ENCODE measurements at regions not wholly inside any gene's neighbourhood (a gene's known extent, or its start where the extent isn't known, plus 50 kb on each side); places are given as distances from the start of the nearest gene placed in this dataset.
"Not testable (repeated sequence)": the region's sequence is repeated elsewhere in the genome, so short reads cannot be mapped to it uniquely, and the experiment has no call there.

- DNase-seq: no peak
- Mint-ChIP-seq H3K36me3 (ENCODE audit: low read depth) (no peaks in the 10 kb centered on the region), H3K4me1 (ENCODE audit: low read depth) (peaks cover 8% of the 10 kb centered on the region), H3K27ac (no peak overlapping the region), H3K9me3 (peaks cover 4% of the 10 kb centered on the region), H3K27me3 (no peaks in the 10 kb centered on the region), H3K4me3 (no peak overlapping the region)
- intact Hi-C loops (cut with micrococcal nuclease): no loop called here
- no peak for TF ChIP-seq CTCF (IDR thresholded peaks at IDR 0.05)
- POLR2A ChIA-PET: interaction anchor here (0.9 kb wide), 1 partner anchor 158 kb away, joined by 3 read pairs; no protein-coding TSS in a partner anchor
- CTCF ChIA-PET: no interaction called here
- ATAC-seq: peak; percentile 68
Observed at GRCh38 chr12:75862692-75863471, 168.7 kb downstream of the PHLDA1 start.

DNA sequence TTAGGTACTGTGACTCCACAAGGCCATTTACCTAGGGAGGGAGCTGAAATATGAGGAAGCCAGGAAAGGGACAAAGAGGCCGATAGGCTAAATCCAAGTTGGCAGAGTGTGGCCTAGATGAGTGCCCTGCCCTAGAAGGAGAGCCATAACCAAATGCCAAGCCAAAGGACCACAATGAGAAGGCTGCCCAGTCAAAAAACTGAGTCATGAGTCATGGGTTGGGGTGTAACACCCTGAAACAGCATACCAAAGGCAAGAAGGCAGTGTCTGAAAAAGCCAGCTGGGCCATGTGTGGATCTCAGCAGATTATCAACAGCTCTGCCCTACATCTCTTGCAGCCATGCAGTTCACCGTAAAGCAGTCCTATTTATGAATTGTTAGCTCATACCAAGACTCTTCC, 171.7 kb downstream of the PHLDA1 start:
- intact Hi-C loops (cut with micrococcal nuclease): no loop called here
- DNase-seq (no peak), ATAC-seq (no peak)
- ChIA-PET CTCF (no interaction called here), POLR2A (interaction anchor here (0.6 kb wide), 1 partner anchor 53 kb away, joined by 3 read pairs; no protein-coding TSS in a partner anchor)
- H3K9me3 Mint-ChIP-seq: no peaks in the 10 kb centered on the region
- no peak for TF ChIP-seq CTCF (IDR thresholded peaks at IDR 0.05)
- H3K27ac Mint-ChIP-seq: no peak overlapping the region
- H3K4me3 Mint-ChIP-seq: no peak overlapping the region
- peaks cover 2% of the 10 kb centered on the region for H3K27me3 Mint-ChIP-seq
- H3K36me3 Mint-ChIP-seq (ENCODE audit: low read depth): no peaks in the 10 kb centered on the region
- H3K4me1 Mint-ChIP-seq (ENCODE audit: low read depth): peaks cover 8% of the 10 kb centered on the region

- Mint-ChIP-seq H3K36me3 (ENCODE audit: low read depth) (no peaks in the 10 kb centered on the region), H3K9me3 (no peaks in the 10 kb centered on the region), H3K27ac (no peak overlapping the region), H3K4me1 (ENCODE audit: low read depth) (no peaks in the 10 kb centered on the region), H3K27me3 (peaks cover 14% of the 10 kb centered on the region), H3K4me3 (no peak overlapping the region)
- no peak for TF ChIP-seq CTCF (IDR thresholded peaks at IDR 0.05)
- no peak for ATAC-seq
- POLR2A ChIA-PET: no interaction called here
- CTCF ChIA-PET: no interaction called here
- no peak for DNase-seq
- intact Hi-C loops (cut with micrococcal nuclease): no loop called here
Observed at GRCh38 chr12:75856235-75856634, 175.3 kb downstream of the PHLDA1 start.

- H3K4me3 Mint-ChIP-seq: no peak overlapping the region
- intact Hi-C loops (cut with micrococcal nuclease): no loop called here
- H3K4me1 Mint-ChIP-seq (ENCODE audit: low read depth): no peaks in the 10 kb centered on the region
- no peak for TF ChIP-seq CTCF (IDR thresholded peaks at IDR 0.05)
- DNase-seq (no peak), ATAC-seq (no peak)
- H3K36me3 Mint-ChIP-seq (ENCODE audit: low read depth): no peaks in the 10 kb centered on the region
- H3K9me3 Mint-ChIP-seq: no peaks in the 10 kb centered on the region
- ChIA-PET POLR2A (no interaction called here), CTCF (no interaction called here)
- H3K27ac Mint-ChIP-seq: no peak overlapping the region
- H3K27me3 Mint-ChIP-seq: peaks cover 16% of the 10 kb centered on the region
Observed at GRCh38 chr12:75855360-75855759, 176.2 kb downstream of the PHLDA1 start.

GRCh38 chr12:75854681-75855309, 176.8 kb downstream of the PHLDA1 start:
- POLR2A ChIA-PET: no interaction called here
- CTCF ChIA-PET: no interaction called here
- intact Hi-C loops (cut with micrococcal nuclease): no loop called here
- Mint-ChIP-seq H3K27ac (no peak overlapping the region), H3K36me3 (ENCODE audit: low read depth) (no peaks in the 10 kb centered on the region), H3K4me1 (ENCODE audit: low read depth) (no peaks in the 10 kb centered on the region), H3K4me3 (no peak overlapping the region), H3K27me3 (peaks cover 17% of the 10 kb centered on the region), H3K9me3 (no peaks in the 10 kb centered on the region)
- no peak for TF ChIP-seq CTCF (IDR thresholded peaks at IDR 0.05)
- DNase-seq (no peak), ATAC-seq (no peak)

DNA sequence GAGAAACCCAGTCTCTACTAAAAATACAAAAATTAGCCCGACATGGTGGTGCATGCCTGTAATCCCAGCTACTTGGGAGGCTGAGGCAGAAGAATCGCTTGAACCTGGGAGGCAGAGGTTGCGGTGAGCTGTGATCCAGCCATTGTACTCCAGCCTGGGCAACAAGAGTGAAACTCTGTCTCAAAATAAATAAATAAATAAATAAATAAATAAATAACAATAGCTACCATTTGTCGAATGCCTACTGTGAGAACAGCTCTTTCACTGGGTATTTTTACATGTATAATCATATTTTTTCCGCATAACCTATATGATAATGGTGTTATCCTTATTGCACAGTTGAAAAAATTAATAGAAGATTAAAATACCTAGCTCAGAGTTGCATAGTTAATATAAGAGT, 177.4 kb downstream of the PHLDA1 start:
- H3K27me3 Mint-ChIP-seq: peaks cover 19% of the 10 kb centered on the region
- ATAC-seq; H3K9me3 Mint-ChIP-seq; CTCF ChIA-PET; intact Hi-C loops (cut with micrococcal nuclease); POLR2A ChIA-PET; H3K4me3 Mint-ChIP-seq; H3K4me1 Mint-ChIP-seq (ENCODE audit: low read depth); DNase-seq; H3K36me3 Mint-ChIP-seq (ENCODE audit: low read depth); H3K27ac Mint-ChIP-seq: not testable (repeated sequence)

Measured in activated CD8-positive, alpha-beta T cell treated with anti-CD3 and anti-CD28 coated beads for 36 hours (primary cell).